Right lobe of liver (tissue), 6 donors: ENCODE measurements at regions not wholly inside any gene's neighbourhood (a gene's known extent, or its start where the extent isn't known, plus 50 kb on each side); places are given as distances from the start of the nearest gene placed in this dataset.

ENCODE experiments used
- ATAC-seq, 4 donors: fragments of 200-7000 bp; cut with Tn5 transposase; one replicate each; pipeline ENCODE4 v1.9.1; 2020; ENCODE audit warnings: mild to moderate bottlenecking in 4 of 4, moderate library complexity in 4 of 4
- DNase-seq, 3 donors: peaks; one replicate each; pipeline ENCODE4 v3.0.0-alpha.2; 2020
- H3K27ac ChIP-seq, 3 donors: fragments of 200-600 bp; one replicate each; pipeline ENCODE4 v1.8.0; 2022
- H3K27me3 ChIP-seq, 2 donors: fragments of 200-600 bp; one replicate each; pipeline ENCODE4 v1.8.0; 2022
- H3K36me3 ChIP-seq, 4 donors: fragments of 200-600 bp; sonication (generic) in 1 of 4; one replicate each; pipeline versions ENCODE4 v1.5.1 to v1.8.0; 2017 to 2022; ENCODE audit warnings: control low read depth in 1 of 4
- H3K4me1 ChIP-seq, 4 donors: fragments of 200-600 bp; sonication (generic) in 1 of 4; one replicate each; pipeline versions ENCODE4 v1.5.1 to v1.8.0; 2017 to 2022; ENCODE audit warnings: control low read depth in 1 of 4
- H3K4me3 ChIP-seq, 3 donors: fragments of 200-600 bp; one replicate each; pipeline ENCODE4 v1.8.0; 2022
- H3K9me3 ChIP-seq, 4 donors: fragments of 200-600 bp; sonication (generic) in 1 of 4; one replicate each; pipeline versions ENCODE4 v1.5.1 to v1.8.0; 2017 to 2022; ENCODE audit warnings: control low read depth in 1 of 4
- POLR2A ChIP-seq: fragments of 450-650 bp; IDR thresholded peaks from one replicate; pipeline ENCODE4 v1.6.1; 2017; ENCODE audit warnings: antibody characterized with exemption, mild to moderate bottlenecking
- WGBS: methylation state at CpG from one replicate; pipeline ENCODE4 v1.1.6; 2018; ENCODE audit warnings: low coverage, low lambda C conversion rate; ENCODE audit not compliant: insufficient coverage; ENCODE audit errors: missing lambda C conversion rate; 5-methylcytosine and 5-hydroxymethylcytosine counted together
- intact Hi-C, 2 donors: fragments of 100-400 bp; cut with DNase I; formaldehyde crosslinking; loops; one replicate each; pipeline versions ENCODE4 v1.11.2 to v1.14.1; 2022
- TF ChIP-seq, protein P1 (sequence below), 4 donors: fragments of 200-600 bp in 3 of 4; fragments of 450-650 bp in 1 of 4; IDR thresholded peaks; one replicate each; pipeline versions ENCODE4 v1.5.1 to v1.8.0; 2016 to 2022; ENCODE audit warnings: antibody characterized with exemption in 4 of 4, mild to moderate bottlenecking in 2 of 4
- donor health status: DM: no; HTN: yes; CAD: no.
- donor health status: DM: no; HTN: no; CAD: no.
- donor health status: DM: no; HTN: no; CAD: no.
- donor health status: DM: no; HTN: yes; CAD: no.
- donor health status: DM: no; HTN: yes; CAD: no.

DNA sequence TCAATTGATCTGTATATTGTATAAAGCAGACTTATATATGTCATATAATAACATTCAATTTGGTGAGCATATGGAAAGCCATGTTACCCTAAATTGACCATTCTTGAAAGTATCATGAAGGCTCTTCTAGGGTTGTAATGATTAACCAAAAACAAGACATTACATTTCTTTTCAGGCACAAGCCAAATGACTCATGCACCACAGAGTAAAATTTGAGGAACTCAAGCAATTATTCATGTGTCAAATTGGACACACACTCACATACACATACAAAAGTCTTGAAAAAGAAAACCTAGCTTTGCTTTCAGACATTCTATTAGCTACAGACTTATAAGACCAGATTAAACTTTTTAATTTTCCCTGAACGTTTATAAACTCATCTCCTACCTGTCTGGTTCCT, 146.5 kb upstream of the PCDH18 start:
- H3K36me3 ChIP-seq: no peaks in the 10 kb centered on the region
- H3K4me3 ChIP-seq: no peak overlapping the region
- DNase-seq (no peak), ATAC-seq (no peak)
- no peak overlapping the region for H3K27ac ChIP-seq
- H3K4me1 ChIP-seq: peaks cover 0 to 4% (median 0%) of the 10 kb centered on the region in 4 donors
- intact Hi-C loops: no loop called here
- H3K9me3 ChIP-seq: no peaks in the 10 kb centered on the region
- no peak for TF ChIP-seq POLR2A
- TF ChIP-seq, protein P1, sequence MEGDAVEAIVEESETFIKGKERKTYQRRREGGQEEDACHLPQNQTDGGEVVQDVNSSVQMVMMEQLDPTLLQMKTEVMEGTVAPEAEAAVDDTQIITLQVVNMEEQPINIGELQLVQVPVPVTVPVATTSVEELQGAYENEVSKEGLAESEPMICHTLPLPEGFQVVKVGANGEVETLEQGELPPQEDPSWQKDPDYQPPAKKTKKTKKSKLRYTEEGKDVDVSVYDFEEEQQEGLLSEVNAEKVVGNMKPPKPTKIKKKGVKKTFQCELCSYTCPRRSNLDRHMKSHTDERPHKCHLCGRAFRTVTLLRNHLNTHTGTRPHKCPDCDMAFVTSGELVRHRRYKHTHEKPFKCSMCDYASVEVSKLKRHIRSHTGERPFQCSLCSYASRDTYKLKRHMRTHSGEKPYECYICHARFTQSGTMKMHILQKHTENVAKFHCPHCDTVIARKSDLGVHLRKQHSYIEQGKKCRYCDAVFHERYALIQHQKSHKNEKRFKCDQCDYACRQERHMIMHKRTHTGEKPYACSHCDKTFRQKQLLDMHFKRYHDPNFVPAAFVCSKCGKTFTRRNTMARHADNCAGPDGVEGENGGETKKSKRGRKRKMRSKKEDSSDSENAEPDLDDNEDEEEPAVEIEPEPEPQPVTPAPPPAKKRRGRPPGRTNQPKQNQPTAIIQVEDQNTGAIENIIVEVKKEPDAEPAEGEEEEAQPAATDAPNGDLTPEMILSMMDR (IDR thresholded peaks at IDR 0.05): no peak
- H3K27me3 ChIP-seq: no peaks in the 10 kb centered on the region
- WGBS: 11% methylated on average over 1 of the region's 1 CpG

DNA sequence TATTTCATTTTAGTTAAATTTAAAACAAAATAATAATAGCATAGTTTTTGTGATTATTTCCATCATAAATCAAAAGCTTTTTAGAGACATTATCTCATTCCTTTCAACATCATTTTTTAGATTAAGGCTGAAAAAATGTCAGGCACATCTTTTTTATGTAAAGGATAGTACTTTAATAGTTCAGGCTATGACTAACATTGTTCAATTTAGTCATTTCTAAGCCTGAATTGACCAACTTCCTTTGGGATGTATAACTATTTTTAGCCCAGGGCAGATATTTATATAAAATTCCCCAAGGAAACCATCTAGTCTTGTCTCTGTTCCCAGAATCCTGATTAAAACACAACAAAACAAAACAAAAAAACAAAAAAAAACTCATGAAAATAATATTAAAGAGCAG, 145.6 kb upstream of the PCDH18 start:
- Histone ChIP-seq H3K27ac (no peak overlapping the region), H3K27me3 (no peaks in the 10 kb centered on the region), H3K36me3 (no peaks in the 10 kb centered on the region), H3K9me3 (no peaks in the 10 kb centered on the region), H3K4me3 (no peak overlapping the region), H3K4me1 (peaks cover 0 to 4% (median 0%) of the 10 kb centered on the region in 4 donors)
- intact Hi-C loops: no loop called here
- DNase-seq (no peak), ATAC-seq (no peak)
- TF ChIP-seq, protein P1 (IDR thresholded peaks at IDR 0.05): no peak
- no peak for TF ChIP-seq POLR2A

DNA sequence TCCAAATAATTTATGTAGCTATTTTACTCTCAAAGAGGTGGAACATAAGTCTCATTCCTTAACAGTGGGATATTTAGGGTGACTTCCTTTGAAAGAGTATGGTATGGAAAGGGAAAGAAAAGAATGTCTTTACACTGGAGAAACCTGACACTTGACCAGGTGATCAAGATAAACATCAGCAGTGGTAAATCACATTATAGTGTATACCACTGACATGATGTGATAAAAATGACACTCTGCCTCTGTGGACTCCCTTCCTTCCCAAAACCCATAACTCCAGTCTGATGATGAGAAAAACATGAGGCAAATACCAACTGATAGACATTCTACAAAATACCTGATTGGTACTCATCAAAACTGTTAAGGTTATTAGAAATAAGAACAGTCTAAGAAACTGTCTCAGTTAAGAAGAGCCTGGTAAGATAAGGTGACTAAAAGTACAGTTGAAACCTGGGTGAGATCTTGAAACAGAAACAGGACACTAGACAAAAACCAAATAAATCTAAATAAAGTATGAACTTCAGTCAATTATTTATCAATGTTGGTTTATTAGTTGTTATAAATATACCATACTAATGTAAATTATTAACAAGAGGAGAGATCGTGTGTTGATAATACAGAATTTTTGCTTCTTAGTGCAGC, 144.2 kb upstream of the PCDH18 start:
- intact Hi-C loops: no loop called here
- Histone ChIP-seq H3K9me3 (no peaks in the 10 kb centered on the region), H3K27ac (no peak overlapping the region), H3K4me1 (peaks cover 0 to 4% (median 0%) of the 10 kb centered on the region in 4 donors), H3K36me3 (no peaks in the 10 kb centered on the region), H3K27me3 (no peaks in the 10 kb centered on the region), H3K4me3 (no peak overlapping the region)
- DNase-seq (no peak), ATAC-seq (no peak)
- TF ChIP-seq POLR2A: no peak
- TF ChIP-seq, protein P1 (IDR thresholded peaks at IDR 0.05): no peak
- 38% methylated on average over 1 of the region's 1 CpG for WGBS

DNA sequence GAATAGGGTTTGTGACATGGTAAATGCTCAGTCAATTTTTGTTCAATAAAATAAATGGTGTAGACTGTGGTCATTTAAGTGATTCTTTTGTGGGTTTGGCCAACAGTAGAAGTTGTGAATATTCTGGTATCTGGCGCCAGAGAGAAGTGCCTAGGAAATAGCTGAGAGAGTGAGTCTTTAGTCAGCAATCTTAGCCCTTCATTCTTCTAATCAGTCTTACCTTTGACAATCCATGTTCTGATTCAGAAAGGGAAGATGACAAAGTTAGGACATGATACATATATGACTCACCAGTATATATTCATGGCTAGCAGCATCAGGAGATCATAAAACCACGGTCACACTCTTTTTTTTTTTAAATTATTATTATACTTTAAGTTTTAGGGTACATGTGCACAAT, 141.8 kb upstream of the PCDH18 start:
- Histone ChIP-seq H3K27ac (no peak overlapping the region), H3K4me3 (no peak overlapping the region), H3K9me3 (no peaks in the 10 kb centered on the region), H3K4me1 (peaks cover 0 to 4% (median 0%) of the 10 kb centered on the region in 4 donors), H3K36me3 (no peaks in the 10 kb centered on the region), H3K27me3 (no peaks in the 10 kb centered on the region)
- TF ChIP-seq POLR2A: no peak
- no peak for ATAC-seq
- intact Hi-C loops: no loop called here
- no peak for DNase-seq
- WGBS: 52% methylated on average over 2 of the region's 2 CpGs

DNA sequence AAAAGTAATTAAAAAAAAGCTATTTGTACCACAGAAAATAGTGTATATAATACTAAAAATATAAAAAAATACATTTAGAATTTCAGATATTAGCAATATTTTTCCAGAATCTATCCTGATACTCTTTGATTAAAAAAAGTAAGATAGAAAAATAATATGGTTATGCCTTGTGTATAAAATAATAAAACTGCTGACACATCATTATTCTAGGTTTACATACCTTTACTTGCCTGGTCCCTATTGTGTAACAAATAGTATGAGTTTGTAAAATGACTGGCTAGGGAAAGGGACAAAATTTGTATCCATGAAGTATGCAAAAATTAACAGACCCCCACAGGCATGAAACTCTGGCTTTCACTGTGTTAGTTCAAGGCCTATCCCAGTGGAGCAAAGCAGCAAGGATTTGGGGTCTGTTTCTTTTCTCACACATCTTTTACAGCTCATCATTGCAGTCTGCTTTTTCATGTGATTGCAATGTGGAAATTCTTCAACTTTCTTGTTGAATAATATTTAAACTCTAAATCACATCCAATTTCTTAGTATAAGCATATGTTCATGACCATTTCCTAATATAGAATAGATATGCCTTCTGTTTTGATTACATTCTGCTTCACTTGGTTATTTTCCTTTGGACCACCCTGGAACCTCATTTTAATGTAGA, 136.7 kb upstream of the PCDH18 start:
- intact Hi-C loops: no loop called here
- no peak overlapping the region for H3K4me3 ChIP-seq
- H3K36me3 ChIP-seq: no peaks in the 10 kb centered on the region
- H3K4me1 ChIP-seq: no peaks in the 10 kb centered on the region
- H3K27ac ChIP-seq: no peak overlapping the region
- H3K9me3 ChIP-seq: no peaks in the 10 kb centered on the region
- no peak for ATAC-seq
- H3K27me3 ChIP-seq: no peaks in the 10 kb centered on the region
- no peak for DNase-seq
- TF ChIP-seq, protein P1 (IDR thresholded peaks at IDR 0.05): no peak
- TF ChIP-seq POLR2A: no peak
